Middle frontal gyrus (tissue), 1 donor: ENCODE measurements at regions not wholly inside any gene's neighbourhood (a gene's known extent, or its start where the extent isn't known, plus 50 kb on each side); places are given as distances from the start of the nearest gene placed in this dataset.
A peak's percentile ranks its signal among the peaks of the same experiment; 100 is the strongest.

Experiments
- DNase-seq: peaks from one replicate; pipeline ENCODE4 v3.0.0-alpha.2; 2015; ENCODE audit warnings: low spot score; ENCODE audit errors: extremely low spot score

DNA sequence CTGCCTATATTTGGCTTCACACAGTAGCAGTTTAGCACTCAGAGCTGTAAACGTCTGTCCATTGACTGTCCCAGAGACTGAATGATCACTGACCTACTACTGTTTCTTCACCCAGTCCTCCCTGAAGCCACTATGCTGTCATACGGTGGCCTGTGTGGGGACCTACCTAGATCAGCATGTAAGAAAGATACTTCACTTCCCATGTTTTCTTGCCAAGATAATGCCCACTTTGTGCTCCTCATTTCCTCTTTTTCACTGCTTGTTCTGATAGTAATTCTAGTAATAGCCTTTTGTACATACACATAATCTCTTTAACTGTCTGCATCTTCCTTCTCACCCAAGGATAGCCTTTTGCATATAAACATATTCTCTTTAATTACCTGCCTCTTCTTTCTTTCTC, 109.9 kb upstream of the TIAM2 start:
- no peak for DNase-seq

DNA sequence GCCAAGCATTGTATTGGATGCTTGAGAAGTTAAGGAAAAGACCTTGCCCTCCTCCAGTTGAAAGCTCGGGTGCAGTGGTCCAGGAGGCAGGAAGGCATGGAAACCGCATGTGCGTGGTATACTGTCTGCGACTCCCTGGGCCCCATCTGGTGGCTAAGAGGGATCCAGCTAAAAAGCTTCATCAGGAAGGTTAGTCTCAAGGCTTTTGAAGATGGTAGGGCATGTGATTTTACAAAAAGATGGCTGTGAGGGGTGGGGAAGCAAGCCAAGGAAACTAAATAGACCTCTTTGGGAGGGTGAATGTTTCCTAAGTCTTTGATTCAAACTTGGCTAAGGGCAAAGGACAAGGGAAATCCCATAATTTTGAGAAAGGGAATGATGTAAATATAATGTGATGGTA, 109.1 kb upstream of the TIAM2 start:
- no peak for DNase-seq

DNA sequence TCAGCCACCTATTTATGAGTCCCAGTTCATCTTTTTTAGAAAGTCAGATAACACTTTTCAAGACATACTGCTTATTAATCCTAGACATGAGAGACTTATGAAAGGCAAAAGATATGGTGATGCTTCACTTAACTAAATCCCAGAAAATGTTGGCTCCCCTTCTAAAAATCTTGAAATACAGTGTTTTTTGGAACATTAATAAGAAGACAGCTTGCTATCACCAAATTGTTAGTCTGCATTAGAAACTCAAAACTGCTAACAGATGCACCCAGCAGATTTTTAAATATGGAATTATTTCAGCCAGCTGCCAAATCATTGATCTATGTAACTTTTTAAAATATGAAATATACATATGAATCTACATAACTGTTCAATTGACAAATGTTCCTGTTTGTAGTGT, 108.6 kb upstream of the TIAM2 start:
- DNase-seq, result no peak

DNA sequence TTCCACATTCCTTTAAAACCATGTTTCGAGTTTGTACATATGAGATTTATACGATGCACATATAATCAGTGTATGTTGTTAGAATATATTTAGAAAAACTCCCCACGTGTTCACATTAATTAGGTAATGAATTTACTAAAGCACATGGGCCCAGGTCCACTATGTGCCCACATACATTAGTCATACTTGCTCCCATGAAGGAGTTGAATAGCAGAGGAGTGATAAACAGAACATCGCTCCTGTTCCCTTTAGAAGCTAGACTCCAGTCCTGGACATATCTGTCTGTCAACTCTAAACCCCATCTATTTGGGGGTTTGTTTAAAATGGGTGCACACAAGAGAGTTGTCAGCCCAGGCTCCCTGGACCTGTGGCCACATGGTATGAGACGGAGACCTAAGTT, 108.1 kb upstream of the TIAM2 start:
- DNase-seq, result no peak

DNA sequence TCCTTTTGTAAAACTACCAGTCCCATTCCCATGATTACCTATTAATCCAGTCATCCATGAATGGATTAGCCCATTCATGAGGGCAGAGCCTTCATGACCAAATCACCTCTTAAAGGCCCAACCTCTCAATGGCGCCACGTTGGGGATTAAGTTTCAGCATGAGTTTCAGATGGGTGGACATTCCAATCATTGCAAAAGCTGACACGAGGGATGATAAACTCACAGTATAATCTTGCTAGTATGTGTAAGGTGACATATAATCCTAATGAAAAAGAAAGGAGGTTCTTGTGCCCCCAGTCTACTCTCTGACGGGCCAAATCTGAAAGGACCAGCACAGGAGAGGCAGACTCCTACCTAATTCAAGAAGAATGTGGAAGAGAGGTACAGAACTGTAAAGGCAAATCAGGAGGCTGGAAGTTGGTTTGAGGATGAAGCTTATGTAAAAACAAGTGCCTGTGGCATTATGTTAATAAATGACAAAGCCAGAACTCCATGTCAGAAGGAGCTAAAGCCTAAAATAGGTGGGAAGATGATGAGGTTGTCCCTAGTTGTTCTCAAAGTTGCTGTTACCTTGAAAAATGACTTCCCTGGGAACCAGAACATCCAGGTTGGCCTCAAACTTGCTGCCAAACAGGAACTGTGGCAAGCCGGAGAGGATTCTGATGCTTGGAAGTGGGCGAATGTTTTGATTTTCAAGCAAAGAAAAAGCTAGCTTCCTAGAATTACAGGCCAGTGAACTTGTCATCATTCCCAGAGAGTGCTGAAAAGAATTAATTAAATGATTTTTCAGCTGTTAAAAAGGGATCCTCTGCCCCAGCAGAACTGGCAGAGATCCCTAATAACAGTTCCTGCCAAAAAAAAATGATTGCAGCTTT, 106.5 kb upstream of the TIAM2 start:
- peak; percentile 48 for DNase-seq

DNA sequence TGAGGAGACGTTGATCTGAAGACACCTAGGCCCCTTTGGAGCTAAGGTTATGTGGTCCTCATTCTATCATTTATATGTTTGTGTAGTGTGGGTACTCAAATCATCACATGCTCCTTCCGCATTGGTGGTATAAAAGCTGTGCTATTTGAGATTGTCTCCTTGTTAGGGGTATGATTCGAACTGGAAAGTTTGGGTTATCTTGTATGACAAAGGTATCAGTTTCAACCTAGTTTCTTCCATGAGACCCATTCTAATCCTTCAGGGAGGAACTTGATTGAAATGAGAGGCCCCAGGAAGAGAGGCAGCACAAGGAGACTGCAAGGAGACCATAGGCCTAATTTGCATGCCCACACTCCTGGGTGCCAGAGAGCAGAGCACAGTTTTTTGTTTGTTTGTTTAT, 104.2 kb upstream of the TIAM2 start:
- no peak for DNase-seq

GRCh38 chr6:154891901-154892300, 103.2 kb upstream of the TIAM2 start:
- no peak for DNase-seq

- no peak for DNase-seq
Observed at GRCh38 chr6:154893917-154894316, 101.2 kb upstream of the TIAM2 start.

GRCh38 chr6:154894902-154895301, 100.2 kb upstream of the TIAM2 start:
- DNase-seq, result no peak

GRCh38 chr6:154895841-154896240, 99.3 kb upstream of the TIAM2 start:
- DNase-seq, result no peak

DNA sequence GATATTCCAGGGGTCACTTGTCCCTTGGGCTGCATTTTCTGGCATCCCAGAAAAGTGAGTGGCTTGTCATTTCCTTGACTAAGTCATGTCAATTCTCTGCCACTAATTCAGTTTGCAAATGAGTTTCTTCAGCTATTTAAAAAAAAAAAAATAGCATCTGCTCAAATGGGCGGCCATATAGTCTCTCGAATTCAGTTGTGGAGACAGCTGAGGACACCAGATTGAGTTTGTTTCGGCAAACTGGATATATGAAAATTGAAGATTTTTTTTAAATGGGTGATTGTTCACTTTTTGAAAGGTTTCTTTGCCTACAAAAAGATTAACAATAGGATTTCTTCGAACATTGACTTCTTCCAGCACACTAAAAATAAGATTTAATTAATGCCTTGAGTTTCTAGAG, 96.3 kb upstream of the TIAM2 start:
- DNase-seq, result no peak

GRCh38 chr6:154899824-154900463, 95.2 kb upstream of the TIAM2 start:
- no peak for DNase-seq

DNA sequence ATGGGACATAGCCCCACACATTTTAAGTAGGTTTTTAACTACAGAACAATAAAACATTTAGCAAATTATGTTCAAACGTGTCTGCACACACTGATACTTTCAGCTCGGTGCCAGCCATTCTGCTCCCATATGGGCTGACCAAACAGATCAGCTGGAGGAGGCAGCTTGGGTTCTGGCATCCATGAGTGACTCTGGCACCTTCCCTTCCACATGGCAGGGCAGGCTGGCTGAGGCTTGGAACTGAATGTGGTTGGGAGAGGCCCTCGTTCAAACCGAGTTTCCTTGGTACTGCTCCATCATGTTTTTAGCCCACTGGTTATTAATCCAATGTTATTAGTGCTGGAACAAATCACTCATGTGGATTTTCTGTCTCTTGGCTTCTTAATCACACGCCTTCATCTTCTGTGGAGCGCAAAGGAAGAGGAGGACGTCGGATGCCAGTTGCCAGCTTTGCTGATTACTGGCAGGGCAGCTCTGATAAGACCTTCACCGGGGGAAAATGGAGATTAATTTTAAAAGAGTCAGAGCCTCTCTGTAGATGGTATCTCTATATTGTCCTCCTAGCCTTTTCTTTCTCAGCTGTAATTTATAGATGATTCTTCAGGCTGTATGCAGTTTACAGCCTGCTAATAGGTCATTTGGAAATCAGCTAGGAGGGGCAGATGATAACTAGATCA, 93.1 kb upstream of the TIAM2 start:
- no peak for DNase-seq

DNA sequence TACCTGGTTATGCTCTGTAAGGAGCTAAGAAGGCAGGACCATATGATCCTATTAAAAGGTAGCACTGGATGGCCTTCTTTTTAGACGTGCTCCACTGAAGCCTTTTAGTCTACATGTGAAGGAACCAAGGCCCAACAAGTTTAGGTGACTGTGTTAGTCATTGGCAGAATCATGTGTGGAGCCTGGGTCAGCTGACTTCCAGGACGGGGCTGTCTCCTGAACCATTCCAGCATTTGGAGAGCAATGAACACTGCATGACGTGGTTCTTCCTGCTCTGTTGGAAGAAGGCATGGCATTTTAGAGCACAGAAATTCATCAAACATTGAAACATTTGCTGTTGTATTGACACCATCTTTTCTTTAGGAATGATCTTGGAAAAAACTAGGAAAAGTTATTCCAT, 87.8 kb upstream of the TIAM2 start:
- no peak for DNase-seq

DNA sequence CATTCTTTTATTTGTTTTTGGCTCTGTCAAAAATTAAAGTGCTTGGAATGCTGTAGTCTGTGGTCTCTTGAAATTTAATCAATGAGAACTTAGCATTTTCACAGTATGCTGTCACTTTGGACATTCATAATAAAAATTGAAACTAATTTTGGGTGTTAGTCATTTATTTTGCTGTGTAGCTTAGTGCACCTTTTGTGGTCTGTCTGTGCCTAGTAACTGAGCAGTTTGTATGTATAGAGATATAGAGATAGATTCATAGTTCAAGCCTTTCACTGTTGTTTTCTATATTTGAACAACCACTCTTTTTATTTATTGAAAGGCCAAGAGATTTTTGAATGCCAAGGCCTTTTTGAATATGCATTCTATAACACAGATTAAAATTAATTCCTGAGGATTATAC, 86.4 kb upstream of the TIAM2 start:
- no peak for DNase-seq

DNA sequence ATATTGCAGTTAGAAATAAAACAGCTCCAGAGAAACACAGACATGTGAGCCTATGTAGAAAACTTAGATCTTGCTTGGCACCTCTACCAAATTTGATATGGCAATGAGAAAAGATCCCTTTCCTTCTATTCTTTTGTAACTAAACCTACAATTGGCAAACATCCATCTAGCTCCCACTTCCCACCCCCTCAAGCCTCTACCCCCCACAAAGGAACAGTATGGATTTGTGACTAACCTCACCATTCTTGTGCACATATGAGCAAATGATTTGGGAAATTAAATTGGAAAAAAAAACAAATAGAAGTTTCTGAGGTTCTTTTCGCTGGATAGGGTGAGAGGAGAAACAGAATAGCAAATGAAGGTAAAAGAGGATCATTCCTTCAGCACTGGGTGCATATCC, 85.8 kb upstream of the TIAM2 start:
- no peak for DNase-seq

- DNase-seq, result no peak
Observed at GRCh38 chr6:154909821-154910220, 85.3 kb upstream of the TIAM2 start.

GRCh38 chr6:154914288-154914687, 80.8 kb upstream of the TIAM2 start:
- no peak for DNase-seq

GRCh38 chr6:154916857-154917256, 78.3 kb upstream of the TIAM2 start:
- no peak for DNase-seq

DNA sequence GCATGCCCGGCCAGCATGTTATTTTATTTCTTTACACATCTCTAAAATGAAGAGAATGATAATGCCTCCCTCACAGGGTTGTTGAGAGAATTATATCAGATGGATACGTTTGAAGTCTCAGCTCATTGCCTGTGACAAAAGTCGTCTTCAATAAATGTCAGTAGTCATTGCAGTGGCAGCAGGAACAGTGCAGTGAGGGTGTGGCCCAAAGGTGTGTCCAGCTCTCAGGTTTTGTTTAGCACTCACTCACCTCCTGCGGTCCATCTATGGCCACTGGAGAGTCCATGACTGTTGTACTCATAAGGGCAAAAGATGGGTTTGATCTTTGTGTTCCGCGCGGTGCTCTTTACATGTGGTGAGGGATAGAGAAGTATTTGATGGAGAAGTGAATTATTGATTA, 77.2 kb upstream of the TIAM2 start:
- no peak for DNase-seq

- no peak for DNase-seq
Observed at GRCh38 chr6:154919806-154920205, 75.3 kb upstream of the TIAM2 start.

GRCh38 chr6:154920495-154921200, 74.5 kb upstream of the TIAM2 start:
- DNase-seq, result no peak
